Activated T-helper 2 cell treated with anti-CD3 and anti-CD28 coated beads, Interferon-gamma antibody, Interleukin-2, Interleukin-4, amounts not matched to agents 10 μg/mL and 5 μg/mL and 100 μg/mL, durations not matched to agents 14 hours and 24 hours and 36 hours (primary cell): ENCODE measurements at regions not wholly inside any gene's neighbourhood (a gene's known extent, or its start where the extent isn't known, plus 50 kb on each side); places are given as distances from the start of the nearest gene placed in this dataset.
A peak's percentile ranks its signal among the peaks of the same experiment; 100 is the strongest.
"Not testable (repeated sequence)": the region's sequence is repeated elsewhere in the genome, so short reads cannot be mapped to it uniquely, and the experiment has no call there.

Experiments
- DNase-seq: peaks from one replicate; pipeline ENCODE4 v3.0.0; 2021; ENCODE audit warnings: low spot score
- H3K27ac Mint-ChIP-seq: one replicate; pipeline ENCODE4 v1.8.0; 2021; ENCODE audit warnings: mixed read lengths
- H3K27me3 Mint-ChIP-seq: one replicate; pipeline ENCODE4 v1.8.0; 2021; ENCODE audit warnings: low read depth, mixed read lengths
- H3K36me3 Mint-ChIP-seq: one replicate; pipeline ENCODE4 v1.8.0; 2021; ENCODE audit warnings: low read depth, mixed read lengths
- H3K4me1 Mint-ChIP-seq: one replicate; pipeline ENCODE4 v1.8.0; 2021; ENCODE audit warnings: low read depth, mixed read lengths
- H3K4me3 Mint-ChIP-seq: one replicate; pipeline ENCODE4 v1.8.0; 2021; ENCODE audit warnings: low read depth, mild to moderate bottlenecking, moderate library complexity, mixed read lengths
- H3K9me3 Mint-ChIP-seq: one replicate; pipeline ENCODE4 v1.8.0; 2021; ENCODE audit warnings: mixed read lengths
- intact Hi-C: fragments of 100-400 bp; cut with micrococcal nuclease; formaldehyde crosslinking; loops from one replicate; pipeline ENCODE4 v1.15.1; 2023

- intact Hi-C loops, result loop anchor here (10.0 kb wide), 2 partner anchors 362 to 462 kb away; no protein-coding TSS in a partner anchor
- H3K4me3 Mint-ChIP-seq, result no peak overlapping the region
- peaks cover 7% of the 10 kb centered on the region for H3K36me3 Mint-ChIP-seq
- DNase-seq, result no peak
- peaks cover 24% of the 10 kb centered on the region for H3K4me1 Mint-ChIP-seq
- H3K9me3 Mint-ChIP-seq, result peaks cover 4% of the 10 kb centered on the region
- no peak overlapping the region for H3K27ac Mint-ChIP-seq
- peaks cover 12% of the 10 kb centered on the region for H3K27me3 Mint-ChIP-seq
These were observed 137.6 kb upstream of the KLF3 start for GRCh38 chr4:38526412-38526811.

- peaks cover 10% of the 10 kb centered on the region for H3K27me3 Mint-ChIP-seq
- H3K27ac Mint-ChIP-seq, result peak overlapping the region; percentile 82
- H3K4me3 Mint-ChIP-seq, result no peak overlapping the region
- intact Hi-C loops, result loop anchor here (10.0 kb wide), 2 partner anchors 365 to 465 kb away; no protein-coding TSS in a partner anchor
- H3K9me3 Mint-ChIP-seq, result peaks cover 4% of the 10 kb centered on the region
- H3K36me3 Mint-ChIP-seq, result peaks cover 7% of the 10 kb centered on the region
- peaks cover 17% of the 10 kb centered on the region for H3K4me1 Mint-ChIP-seq
- peak; percentile 12 for DNase-seq
These were observed 134.5 kb upstream of the KLF3 start for GRCh38 chr4:38529189-38530115.

- Mint-ChIP-seq H3K36me3 (peaks cover 7% of the 10 kb centered on the region), H3K4me1 (peaks cover 15% of the 10 kb centered on the region), H3K27ac (no peak overlapping the region), H3K9me3 (peaks cover 4% of the 10 kb centered on the region), H3K27me3 (peaks cover 10% of the 10 kb centered on the region), H3K4me3 (no peak overlapping the region)
- DNase-seq, result no peak
- intact Hi-C loops, result no loop called here
These were observed 133.5 kb upstream of the KLF3 start for GRCh38 chr4:38530486-38530885.

GRCh38 chr4:38531141-38531727 is 132.8 kb upstream of the KLF3 start:
- Mint-ChIP-seq H3K27me3 (peaks cover 6% of the 10 kb centered on the region), H3K36me3 (peaks cover 7% of the 10 kb centered on the region), H3K4me3 (no peak overlapping the region), H3K27ac (no peak overlapping the region), H3K9me3 (peaks cover 4% of the 10 kb centered on the region), H3K4me1 (peaks cover 15% of the 10 kb centered on the region)
- intact Hi-C loops, result no loop called here
- no peak for DNase-seq

GRCh38 chr4:38532908-38533499 is 131.0 kb upstream of the KLF3 start:
- Mint-ChIP-seq H3K27ac (no peak overlapping the region), H3K4me1 (peaks cover 15% of the 10 kb centered on the region), H3K27me3 (peaks cover 16% of the 10 kb centered on the region), H3K36me3 (peaks cover 7% of the 10 kb centered on the region), H3K4me3 (no peak overlapping the region), H3K9me3 (peaks cover 4% of the 10 kb centered on the region)
- no peak for DNase-seq
- intact Hi-C loops, result no loop called here

GRCh38 chr4:38534344-38535045 is 129.5 kb upstream of the KLF3 start:
- H3K4me3 Mint-ChIP-seq, result no peak overlapping the region
- intact Hi-C loops, result no loop called here
- no peaks in the 10 kb centered on the region for H3K9me3 Mint-ChIP-seq
- no peak for DNase-seq
- H3K27ac Mint-ChIP-seq, result no peak overlapping the region
- H3K36me3 Mint-ChIP-seq, result peaks cover 2% of the 10 kb centered on the region
- H3K4me1 Mint-ChIP-seq, result peaks cover 9% of the 10 kb centered on the region
- H3K27me3 Mint-ChIP-seq, result peaks cover 16% of the 10 kb centered on the region

- peaks cover 16% of the 10 kb centered on the region for H3K27me3 Mint-ChIP-seq
- H3K27ac Mint-ChIP-seq, H3K4me3 Mint-ChIP-seq, intact Hi-C loops, H3K9me3 Mint-ChIP-seq, H3K36me3 Mint-ChIP-seq, DNase-seq, H3K4me1 Mint-ChIP-seq: not testable (repeated sequence)
These were observed 128.9 kb upstream of the KLF3 start for GRCh38 chr4:38535071-38535470.

- intact Hi-C loops, result no loop called here
- no peak overlapping the region for H3K27ac Mint-ChIP-seq
- H3K27me3 Mint-ChIP-seq, result peaks cover 18% of the 10 kb centered on the region
- no peak overlapping the region for H3K4me3 Mint-ChIP-seq
- no peaks in the 10 kb centered on the region for H3K36me3 Mint-ChIP-seq
- no peak for DNase-seq
- H3K4me1 Mint-ChIP-seq, result peaks cover 5% of the 10 kb centered on the region
- H3K9me3 Mint-ChIP-seq, result no peaks in the 10 kb centered on the region
These were observed 128.3 kb upstream of the KLF3 start for GRCh38 chr4:38535717-38536116.

GRCh38 chr4:38536716-38537115 is 127.3 kb upstream of the KLF3 start:
- Mint-ChIP-seq H3K27ac (no peak overlapping the region), H3K4me1 (no peaks in the 10 kb centered on the region), H3K27me3 (peaks cover 22% of the 10 kb centered on the region), H3K36me3 (no peaks in the 10 kb centered on the region), H3K4me3 (no peak overlapping the region), H3K9me3 (no peaks in the 10 kb centered on the region)
- DNase-seq, result no peak
- intact Hi-C loops, result no loop called here

- H3K4me1 Mint-ChIP-seq, result no peaks in the 10 kb centered on the region
- H3K36me3 Mint-ChIP-seq, result no peaks in the 10 kb centered on the region
- H3K4me3 Mint-ChIP-seq, result no peak overlapping the region
- DNase-seq, result no peak
- no peaks in the 10 kb centered on the region for H3K9me3 Mint-ChIP-seq
- no peak overlapping the region for H3K27ac Mint-ChIP-seq
- peaks cover 22% of the 10 kb centered on the region for H3K27me3 Mint-ChIP-seq
- intact Hi-C loops, result no loop called here
These were observed 126.3 kb upstream of the KLF3 start for GRCh38 chr4:38537666-38538065.

GRCh38 chr4:38538517-38538916 is 125.5 kb upstream of the KLF3 start:
- no peak for DNase-seq
- no peaks in the 10 kb centered on the region for H3K9me3 Mint-ChIP-seq
- H3K27ac Mint-ChIP-seq, result no peak overlapping the region
- peaks cover 27% of the 10 kb centered on the region for H3K27me3 Mint-ChIP-seq
- H3K36me3 Mint-ChIP-seq, result no peaks in the 10 kb centered on the region
- intact Hi-C loops, result no loop called here
- no peaks in the 10 kb centered on the region for H3K4me1 Mint-ChIP-seq
- H3K4me3 Mint-ChIP-seq, result no peak overlapping the region

- H3K27me3 Mint-ChIP-seq, result peaks cover 25% of the 10 kb centered on the region
- H3K9me3 Mint-ChIP-seq, result no peaks in the 10 kb centered on the region
- no peak overlapping the region for H3K27ac Mint-ChIP-seq
- no peak for DNase-seq
- H3K36me3 Mint-ChIP-seq, result no peaks in the 10 kb centered on the region
- no peak overlapping the region for H3K4me3 Mint-ChIP-seq
- H3K4me1 Mint-ChIP-seq, result no peaks in the 10 kb centered on the region
- intact Hi-C loops, result no loop called here
These were observed 124.5 kb upstream of the KLF3 start for GRCh38 chr4:38539501-38539900.
